H1 (cell line): ENCODE measurements at regions not wholly inside any gene's neighbourhood (a gene's known extent, or its start where the extent isn't known, plus 50 kb on each side); places are given as distances from the start of the nearest gene placed in this dataset.

Source experiments
- CTCF ChIA-PET: fragments of 300-600 bp; sonication (Branson Sonifier 250); formaldehyde crosslinking; loops from one replicate; lab custom pipeline; 2021; ENCODE audit not compliant: partially characterized antibody; lab: Charles Lee
- POLR2A ChIA-PET: fragments of 300-600 bp; sonication (Branson Sonifier 250); formaldehyde crosslinking; loops from one replicate; lab custom pipeline; 2021; ENCODE audit warnings: inconsistent platforms; ENCODE audit not compliant: partially characterized antibody; lab: Charles Lee
- DNase-seq, 2 experiments: peaks; one replicate each; pipeline versions ENCODE4 v3.0.0 to v3.0.0-alpha.2; 2010 to 2022; ENCODE audit warnings: low spot score in 2 of 2, low read depth in 1 of 2, mixed read lengths in 1 of 2
- FAIRE-seq: peaks from 2 replicates; lab custom pipeline; 2011; peaks lifted over from hg19 to GRCh38; lab: Jason Lieb, UNC
- H2AFZ ChIP-seq: 2 replicates; pipeline ENCODE4 v1.8.1; 2012; ENCODE audit warnings: low read length, inconsistent platforms
- H2AK5ac ChIP-seq: 2 replicates; pipeline ENCODE4 v1.6.1; 2013; ENCODE audit warnings: low read depth, low read length
- H2BK120ac ChIP-seq: replicated peaks from 2 replicates; pipeline ENCODE3; 2013; ENCODE audit warnings: low read depth, low read length, inconsistent platforms
- H2BK12ac ChIP-seq: 2 replicates; pipeline ENCODE4 v1.6.1; 2013; ENCODE audit warnings: low read depth, low read length
- H2BK15ac ChIP-seq: 2 replicates; pipeline ENCODE4 v1.6.1; 2013; ENCODE audit warnings: low read length
- H2BK20ac ChIP-seq: 2 replicates; pipeline ENCODE4 v1.6.1; 2013; ENCODE audit warnings: low read length
- H2BK5ac ChIP-seq: 2 replicates; pipeline ENCODE4 v1.6.1; 2013; ENCODE audit warnings: low read depth, low read length
- H3K14ac ChIP-seq: 2 replicates; pipeline ENCODE4 v1.6.1; 2013; ENCODE audit warnings: inconsistent platforms; ENCODE audit not compliant: insufficient read length
- H3K18ac ChIP-seq: 2 replicates; pipeline ENCODE4 v1.6.1; 2013; ENCODE audit warnings: low read length; ENCODE audit errors: extremely low read depth
- H3K23ac ChIP-seq: 2 replicates; pipeline ENCODE4 v1.6.1; 2013; ENCODE audit warnings: inconsistent platforms; ENCODE audit not compliant: insufficient read length
- H3K23me2 ChIP-seq: 2 replicates; pipeline ENCODE4 v1.6.1; 2013; ENCODE audit warnings: low read depth, low read length
- H3K27ac ChIP-seq: 2 replicates; pipeline ENCODE4 v1.6.1; 2011; ENCODE audit warnings: low read depth, low read length, inconsistent platforms
- H3K27me3 ChIP-seq, 4 experiments: replicated peaks in 1 of 4; 1 replicate in 1 of 4; 2 replicates in 3 of 4; pipeline versions ENCODE4 v1.6.1 to v1.8.1; 2011 to 2013; ENCODE audit warnings: low read length in 3 of 4, mild to moderate bottlenecking in 3 of 4, inconsistent platforms in 2 of 4, mixed read lengths in 2 of 4, moderate library complexity in 1 of 4; ENCODE audit not compliant: control insufficient read depth in 3 of 4, insufficient read depth in 3 of 4; ENCODE audit errors: extremely low read depth in 1 of 4
- H3K36me3 ChIP-seq, 4 experiments: 2 replicates each; pipeline versions ENCODE4 v1.6.1 to v1.8.1; 2011 to 2013; ENCODE audit warnings: mild to moderate bottlenecking in 4 of 4, low read length in 3 of 4, moderate library complexity in 2 of 4, control low read depth in 1 of 4, inconsistent platforms in 1 of 4; ENCODE audit not compliant: insufficient read depth in 4 of 4, control insufficient read depth in 2 of 4
- H3K4ac ChIP-seq: replicated peaks from 2 replicates; pipeline ENCODE3; 2013; ENCODE audit warnings: low read length, low read depth, mixed read lengths, inconsistent platforms; ENCODE audit not compliant: insufficient read length
- H3K4me1 ChIP-seq, 4 experiments: replicated peaks in 1 of 4; 1 replicate in 1 of 4; 2 replicates in 3 of 4; pipeline versions ENCODE4 v1.6.1 to v1.8.1; 2011 to 2013; ENCODE audit warnings: low read length in 3 of 4, inconsistent platforms in 2 of 4, mixed read lengths in 1 of 4; ENCODE audit not compliant: insufficient read depth in 4 of 4, control insufficient read depth in 3 of 4
- H3K4me2 ChIP-seq, 2 experiments: 2 replicates each; pipeline versions ENCODE4 v1.6.1 to v1.8.1; 2011 to 2013; ENCODE audit warnings: low read depth in 2 of 2, low read length in 2 of 2, control low read depth in 1 of 2, inconsistent platforms in 1 of 2, mild to moderate bottlenecking in 1 of 2; ENCODE audit not compliant: insufficient read depth in 1 of 2
- H3K4me3 ChIP-seq, 4 experiments: fragments of 200-600, 300-600 bp in 1 of 4; sonication (generic), shearing (Covaris generic), sonication (Bioruptor Twin) in 1 of 4; 2 replicates each; pipeline versions ENCODE4 v1.5.1 to v1.8.1; 2011 to 2016; ENCODE audit warnings: low read length in 4 of 4, low read depth in 3 of 4, control low read depth in 2 of 4, inconsistent platforms in 2 of 4, mild to moderate bottlenecking in 2 of 4, mixed read lengths in 1 of 4, moderate library complexity in 1 of 4; ENCODE audit not compliant: insufficient read depth in 2 of 4; ENCODE audit errors: extremely low read depth in 1 of 4
- H3K56ac ChIP-seq: replicated peaks from 2 replicates; pipeline ENCODE3; 2013; ENCODE audit warnings: low read depth, mild to moderate bottlenecking, mixed read lengths, low read length, inconsistent platforms; ENCODE audit not compliant: insufficient read length
- H3K79me1 ChIP-seq: 2 replicates; pipeline ENCODE4 v1.6.1; 2013; ENCODE audit warnings: low read depth, low read length, control low read depth
- H3K79me2 ChIP-seq, 2 experiments: 2 replicates each; pipeline versions ENCODE4 v1.6.1 to v1.8.1; 2012 to 2013; ENCODE audit warnings: low read length in 2 of 2, mild to moderate bottlenecking in 2 of 2, inconsistent platforms in 1 of 2; ENCODE audit not compliant: insufficient read depth in 2 of 2, control insufficient read depth in 1 of 2
- H3K9ac ChIP-seq, 4 experiments: replicated peaks in 1 of 4; 1 replicate in 1 of 4; 2 replicates in 3 of 4; pipeline versions ENCODE4 v1.6.1 to v1.8.1; 2011 to 2013; ENCODE audit warnings: low read depth in 3 of 4, low read length in 3 of 4, control low read depth in 2 of 4, mild to moderate bottlenecking in 2 of 4, moderate library complexity in 2 of 4, inconsistent platforms in 1 of 4; ENCODE audit errors: extremely low read depth in 1 of 4
- H3K9me3 ChIP-seq, 2 experiments: 2 replicates each; pipeline versions ENCODE4 v1.6.1 to v1.8.1; 2012 to 2013; ENCODE audit warnings: mild to moderate bottlenecking in 2 of 2, moderate library complexity in 2 of 2, control low read depth in 1 of 2, inconsistent platforms in 1 of 2, low read depth in 1 of 2, low read length in 1 of 2, mixed read lengths in 1 of 2; ENCODE audit not compliant: insufficient read depth in 2 of 2
- H4K20me1 ChIP-seq, 2 experiments: replicated peaks in 1 of 2; 2 replicates each; pipeline versions ENCODE3 to v1.8.1; 2011 to 2013; ENCODE audit warnings: inconsistent platforms in 2 of 2, low read length in 2 of 2, mild to moderate bottlenecking in 1 of 2; ENCODE audit not compliant: insufficient read depth in 2 of 2, control insufficient read depth in 1 of 2
- H4K5ac ChIP-seq: 2 replicates; pipeline ENCODE4 v1.6.1; 2013; ENCODE audit warnings: low read length, low read depth, mixed read lengths, inconsistent platforms; ENCODE audit not compliant: insufficient read length
- H4K8ac ChIP-seq: 2 replicates; pipeline ENCODE4 v1.8.0; 2013; ENCODE audit warnings: mild to moderate bottlenecking, moderate library complexity, low read length, inconsistent platforms; ENCODE audit not compliant: insufficient read depth; ENCODE audit errors: extremely low read depth
- H4K91ac ChIP-seq: replicated peaks from 2 replicates; pipeline ENCODE3; 2013; ENCODE audit warnings: low read length, mixed read lengths, inconsistent platforms; ENCODE audit not compliant: insufficient read length
- CBX8 ChIP-seq: fragments of 300-800, 300-1000 bp; sonication (generic); IDR thresholded peaks from 2 replicates; pipeline ENCODE4 v1.7.1; 2016; ENCODE audit warnings: low read depth, low read length, borderline replicate concordance
- CREB1 ChIP-seq: IDR thresholded peaks from 2 replicates; pipeline ENCODE4 v1.6.1; 2012; ENCODE audit warnings: inconsistent platforms
- EP300 ChIP-seq, 2 experiments: IDR thresholded peaks; 1 replicate in 1 of 2; 2 replicates in 1 of 2; pipeline ENCODE4 v1.6.1; 2011 to 2012; ENCODE audit warnings: low read depth in 2 of 2, low read length in 2 of 2, mild to moderate bottlenecking in 2 of 2, borderline replicate concordance in 1 of 2, inconsistent platforms in 1 of 2, moderate library complexity in 1 of 2
- GTF2F1 ChIP-seq: IDR thresholded peaks from 2 replicates; pipeline ENCODE4 v1.6.1; 2012; ENCODE audit warnings: low read depth, low read length, improper control_type of control experiment, borderline replicate concordance
- JUN ChIP-seq: IDR thresholded peaks from 2 replicates; pipeline ENCODE4 v1.6.1; 2011; ENCODE audit warnings: low read depth, mild to moderate bottlenecking, improper control_type of control experiment, low read length
- RAD21 ChIP-seq, 2 experiments: IDR thresholded peaks in 1 of 2; conservative IDR thresholded peaks in 1 of 2; 2 replicates each; pipeline ENCODE4 v1.6.1; 2011; ENCODE audit warnings: low read depth in 2 of 2, low read length in 2 of 2, improper control_type of control experiment in 1 of 2, inconsistent platforms in 1 of 2, mild to moderate bottlenecking in 1 of 2, moderate library complexity in 1 of 2
- RFX5 ChIP-seq: IDR thresholded peaks from 2 replicates; pipeline ENCODE4 v1.6.1; 2011; ENCODE audit warnings: low read depth, low read length, improper control_type of control experiment, borderline replicate concordance
- RNF2 ChIP-seq: fragments of 200-900, 300-1000 bp; sonication (generic); IDR thresholded peaks from 2 replicates; pipeline ENCODE4 v1.7.1; 2016; ENCODE audit warnings: borderline replicate concordance, low read depth, mild to moderate bottlenecking, antibody characterized with exemption, low read length; ENCODE audit not compliant: poor library complexity, severe bottlenecking; ENCODE audit errors: missing control alignments
- SIRT6 ChIP-seq: IDR thresholded peaks from one replicate; pipeline ENCODE4 v1.7.1; 2012; ENCODE audit warnings: low read length, inconsistent platforms
- TAF7 ChIP-seq: optimal IDR thresholded peaks from 2 replicates; pipeline ENCODE3; 2011; ENCODE audit warnings: low read depth, mild to moderate bottlenecking, inconsistent platforms, low read length, moderate library complexity, borderline replicate concordance
- ZNF274 ChIP-seq: IDR thresholded peaks from 2 replicates; pipeline ENCODE4 v1.7.0; 2012; ENCODE audit warnings: low read length, borderline replicate concordance; ENCODE audit errors: extremely low read depth
- WGBS, 2 experiments: shearing (Covaris generic) in 1 of 2; methylation state at CpG; one replicate each; pipeline versions ENCODE4 v1.1.6 to v1.1.7; 2013 to 2015; ENCODE audit warnings: low lambda C conversion rate in 2 of 2, mixed read lengths in 2 of 2, inconsistent platforms in 1 of 2, low coverage in 1 of 2, missing lambda C conversion rate in 1 of 2; ENCODE audit not compliant: insufficient replicate concordance in 2 of 2, insufficient coverage in 1 of 2, insufficient read length in 1 of 2; ENCODE audit errors: extremely low coverage in 1 of 2, missing lambda C conversion rate in 1 of 2; 5-methylcytosine and 5-hydroxymethylcytosine counted together

DNA sequence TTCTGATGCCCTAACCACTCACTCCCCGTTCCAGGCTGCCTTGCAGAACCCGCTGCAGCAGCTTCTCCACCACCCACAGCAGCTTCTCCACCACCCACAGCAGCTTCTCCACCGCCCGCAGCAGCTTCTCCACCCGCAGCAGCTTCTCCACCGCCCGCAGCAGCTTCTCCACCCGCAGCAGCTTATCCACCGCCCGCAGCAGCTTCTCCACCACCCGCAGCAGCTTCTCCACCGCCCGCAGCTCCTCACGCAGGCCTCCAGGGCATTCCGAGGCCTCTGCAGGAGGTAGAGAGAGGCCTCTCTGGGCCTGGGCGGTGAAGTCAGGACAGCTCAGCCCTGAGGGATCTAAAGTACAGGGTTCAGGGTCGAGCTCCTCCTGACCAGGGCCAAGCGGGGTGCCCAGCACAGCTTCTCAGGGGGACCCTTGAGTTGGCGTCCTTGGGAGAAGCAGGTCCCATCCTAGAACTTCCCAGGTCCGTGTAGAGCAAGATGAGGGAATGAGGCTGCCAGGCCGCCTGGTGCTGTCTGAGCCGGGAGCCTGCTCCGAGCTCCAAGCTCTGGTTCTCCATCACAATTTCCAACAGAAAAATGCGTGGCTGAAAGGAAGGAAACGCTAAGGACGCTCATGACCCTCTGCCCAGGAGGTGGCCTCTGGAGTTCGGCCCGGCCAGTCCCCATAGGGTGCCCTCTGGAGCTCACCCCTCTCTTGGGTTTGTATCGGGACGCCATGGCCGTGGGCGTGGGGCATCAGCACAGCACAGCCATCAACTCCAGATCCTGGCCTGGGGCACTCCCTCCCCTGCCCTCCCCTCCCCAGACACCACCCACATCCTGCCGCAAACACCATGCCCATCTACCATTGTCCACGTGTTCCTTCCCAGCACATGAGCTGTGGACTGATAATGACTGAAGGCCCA is 528.6 kb downstream of the BRD1 start:
- H3K23me2 ChIP-seq, result no peaks in the 10 kb centered on the region; the same call in 1 of the 2 replicates
- no peaks in the 10 kb centered on the region for H3K79me1 ChIP-seq
- 94% methylated on average over 17 of the region's 34 CpGs; no CpG with 5 or more reads in 1 of the 2 experiments for WGBS, 2 experiments
- H3K9ac ChIP-seq, result no peak overlapping the region
- H4K5ac ChIP-seq, result no peak overlapping the region
- H2AFZ ChIP-seq, result no peak overlapping the region
- H3K14ac ChIP-seq, result no peak overlapping the region
- H3K79me2 ChIP-seq, result no peaks in the 10 kb centered on the region
- no peak overlapping the region for H2BK120ac ChIP-seq
- H3K4me2 ChIP-seq, result no peak overlapping the region
- no peak for TF ChIP-seq RFX5
- no peak for TF ChIP-seq TAF7
- TF ChIP-seq GTF2F1, result no peak
- no peak for TF ChIP-seq RAD21 (IDR thresholded peaks at IDR 0.05 in 1 of 2, conservative IDR thresholded peaks at IDR 0.05 in 1 of 2; ENCODE audit: low read depth in 2 of 2, low read length in 2 of 2)
- TF ChIP-seq CBX8, result no peak
- TF ChIP-seq ZNF274, result no peak
- TF ChIP-seq SIRT6, result no peak
- TF ChIP-seq RNF2, result no peak
- no peak for TF ChIP-seq CREB1
- no peak for TF ChIP-seq JUN
- TF ChIP-seq EP300 (IDR thresholded peaks at IDR 0.05; ENCODE audit: borderline replicate concordance in 1 of 2, low read depth in 2 of 2, low read length in 2 of 2), result no peak
- CTCF ChIA-PET, result interaction anchor here (0.7 to 1.5 kb wide), 7 partner anchors 9 to 387 kb away, joined by 3 to 5 read pairs (median 4); no protein-coding TSS in a partner anchor
- no peak overlapping the region for H2BK20ac ChIP-seq
- no peak overlapping the region for H3K27ac ChIP-seq
- H3K4me1 ChIP-seq, result peaks cover 0 to 2% (median 0%) of the 10 kb centered on the region in 4 experiments; a peak in 1 of 7 replicates
- H3K18ac ChIP-seq, result no peak overlapping the region
- H3K27me3 ChIP-seq, result no peaks in the 10 kb centered on the region; a peak in 2 of 7 replicates
- H2BK15ac ChIP-seq, result no peak overlapping the region
- peaks cover 0 to 2% of the 10 kb centered on the region in 2 experiments for H4K20me1 ChIP-seq
- no peak overlapping the region for H2BK5ac ChIP-seq
- H3K36me3 ChIP-seq, result no peaks in the 10 kb centered on the region
- no peak overlapping the region for H2AK5ac ChIP-seq
- peak overlapping the region; percentile 14; the same call in 1 of the 2 replicates for H2BK12ac ChIP-seq
- no peak overlapping the region for H3K23ac ChIP-seq
- no peak overlapping the region for H3K4me3 ChIP-seq
- H3K4ac ChIP-seq, result no peak overlapping the region
- POLR2A ChIA-PET, result no interaction called here
- H3K9me3 ChIP-seq, result no peaks in the 10 kb centered on the region; a peak in 1 of 4 replicates
- H3K56ac ChIP-seq, result no peak overlapping the region
- H4K91ac ChIP-seq, result no peak overlapping the region
- DNase-seq (peak in 1 of 2 experiments; percentile 29), FAIRE-seq (no peak)
- H4K8ac ChIP-seq, result no peak overlapping the region; the same call in 1 of the 2 replicates
